ENCODE measurements at regions not wholly inside any gene's neighbourhood (a gene's known extent, or its start where the extent isn't known, plus 50 kb on each side); places are given as distances from the start of the nearest gene placed in this dataset.

- TF ChIP-seq POLR2A (IDR thresholded peaks at IDR 0.05) (no peak), CTCF (IDR thresholded peaks at IDR 0.05) (no peak)
Measured at GRCh38 chr7:91798425-91798824, 82.1 kb downstream of the MTERF1 start.
